ENCODE measurements at regions not wholly inside any gene's neighbourhood (a gene's known extent, or its start where the extent isn't known, plus 50 kb on each side); places are given as distances from the start of the nearest gene placed in this dataset.

- TF ChIP-seq CTCF (IDR thresholded peaks at IDR 0.05) = no peak
- no peak for TF ChIP-seq POLR2A (IDR thresholded peaks at IDR 0.05)
Measured at GRCh38 chr6:134634466-134634865, 315.4 kb downstream of the ALDH8A1 start.

Data from uterus (tissue), 2 donors.